Neural progenitor cell (in vitro differentiated cells): ENCODE measurements at regions not wholly inside any gene's neighbourhood (a gene's known extent, or its start where the extent isn't known, plus 50 kb on each side); places are given as distances from the start of the nearest gene placed in this dataset.

Source experiments
- DNase-seq: peaks from one replicate; pipeline ENCODE4 v3.0.0-alpha.2; 2016; ENCODE audit warnings: low spot score
- H2AFZ ChIP-seq: fragments of 200-600 bp; sonication (generic); replicated peaks from 2 replicates; pipeline ENCODE4 v1.6.1; 2016; ENCODE audit warnings: antibody characterized with exemption
- H3F3A ChIP-seq: fragments of 200-600 bp; sonication (generic); 2 replicates; pipeline ENCODE4 v1.6.1; 2016; ENCODE audit warnings: antibody characterized with exemption, low read depth
- H3K27ac ChIP-seq: fragments of 200-600 bp; sonication (generic); 2 replicates; pipeline ENCODE4 v1.5.1; 2016; ENCODE audit warnings: mild to moderate bottlenecking
- H3K27me3 ChIP-seq: fragments of 200-600 bp; sonication (generic); 2 replicates; pipeline ENCODE4 v1.6.1; 2016; ENCODE audit warnings: mild to moderate bottlenecking, moderate library complexity
- H3K36me3 ChIP-seq: fragments of 200-600 bp; sonication (generic); 2 replicates; pipeline ENCODE4 v1.5.1; 2016
- H3K4me1 ChIP-seq: fragments of 200-600 bp; sonication (generic); 2 replicates; pipeline ENCODE4 v1.6.1; 2016; ENCODE audit warnings: mixed run types
- H3K4me2 ChIP-seq: fragments of 200-600 bp; sonication (generic); 2 replicates; pipeline ENCODE4 v1.6.1; 2016
- H3K4me3 ChIP-seq: fragments of 200-600 bp; sonication (generic); 2 replicates; pipeline ENCODE4 v1.5.1; 2016
- H3K79me2 ChIP-seq: fragments of 200-600 bp; sonication (generic); 2 replicates; pipeline ENCODE4 v1.6.1; 2016; ENCODE audit warnings: low read depth
- H3K9ac ChIP-seq: fragments of 200-600 bp; sonication (generic); 2 replicates; pipeline ENCODE4 v1.6.1; 2016
- H3K9me3 ChIP-seq: fragments of 200-600 bp; sonication (generic); 2 replicates; pipeline ENCODE4 v1.5.1; 2016; ENCODE audit warnings: low read depth
- H4K20me1 ChIP-seq: fragments of 200-600 bp; sonication (generic); 2 replicates; pipeline ENCODE4 v1.6.1; 2016; ENCODE audit warnings: low read depth
- H3K27ac Mint-ChIP-seq: 3 replicates; pipeline ENCODE4 v1.8.0; 2021; ENCODE audit warnings: mixed read lengths
- H3K27me3 Mint-ChIP-seq: 2 replicates; pipeline ENCODE4 v1.8.0; 2022; ENCODE audit warnings: low read depth, mild to moderate bottlenecking, inconsistent platforms, moderate library complexity, mixed read lengths; ENCODE audit not compliant: insufficient read depth
- H3K36me3 Mint-ChIP-seq: 3 replicates; pipeline ENCODE4 v1.8.0; 2021; ENCODE audit warnings: mixed read lengths
- H3K4me1 Mint-ChIP-seq: 3 replicates; pipeline ENCODE4 v1.8.0; 2021; ENCODE audit warnings: mixed read lengths
- H3K4me3 Mint-ChIP-seq: 3 replicates; pipeline ENCODE4 v1.8.0; 2021; ENCODE audit warnings: mild to moderate bottlenecking, moderate library complexity, mixed read lengths
- H3K9me3 Mint-ChIP-seq: 3 replicates; pipeline ENCODE4 v1.8.0; 2020; ENCODE audit warnings: mixed read lengths
- EZH2 ChIP-seq: fragments of 200-600 bp; sonication (generic); IDR thresholded peaks from 2 replicates; pipeline ENCODE4 v1.6.1; 2017; ENCODE audit warnings: antibody characterized with exemption, mild to moderate bottlenecking, moderate library complexity
- EZH2phosphoT487 ChIP-seq: fragments of 200-600 bp; sonication (generic); IDR thresholded peaks from 2 replicates; pipeline ENCODE4 v1.6.1; 2017; ENCODE audit warnings: antibody characterized with exemption
- TF ChIP-seq, protein P1 (sequence below): fragments of 200-600 bp; sonication (generic); IDR thresholded peaks from 2 replicates; pipeline ENCODE4 v1.5.1; 2017; ENCODE audit warnings: antibody characterized with exemption, mild to moderate bottlenecking

GRCh38 chr2:198662905-198663304 lies 794.8 kb downstream of the SATB2 start:
- TF ChIP-seq EZH2, result no peak
- TF ChIP-seq, protein P1, sequence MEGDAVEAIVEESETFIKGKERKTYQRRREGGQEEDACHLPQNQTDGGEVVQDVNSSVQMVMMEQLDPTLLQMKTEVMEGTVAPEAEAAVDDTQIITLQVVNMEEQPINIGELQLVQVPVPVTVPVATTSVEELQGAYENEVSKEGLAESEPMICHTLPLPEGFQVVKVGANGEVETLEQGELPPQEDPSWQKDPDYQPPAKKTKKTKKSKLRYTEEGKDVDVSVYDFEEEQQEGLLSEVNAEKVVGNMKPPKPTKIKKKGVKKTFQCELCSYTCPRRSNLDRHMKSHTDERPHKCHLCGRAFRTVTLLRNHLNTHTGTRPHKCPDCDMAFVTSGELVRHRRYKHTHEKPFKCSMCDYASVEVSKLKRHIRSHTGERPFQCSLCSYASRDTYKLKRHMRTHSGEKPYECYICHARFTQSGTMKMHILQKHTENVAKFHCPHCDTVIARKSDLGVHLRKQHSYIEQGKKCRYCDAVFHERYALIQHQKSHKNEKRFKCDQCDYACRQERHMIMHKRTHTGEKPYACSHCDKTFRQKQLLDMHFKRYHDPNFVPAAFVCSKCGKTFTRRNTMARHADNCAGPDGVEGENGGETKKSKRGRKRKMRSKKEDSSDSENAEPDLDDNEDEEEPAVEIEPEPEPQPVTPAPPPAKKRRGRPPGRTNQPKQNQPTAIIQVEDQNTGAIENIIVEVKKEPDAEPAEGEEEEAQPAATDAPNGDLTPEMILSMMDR, result no peak
- Histone ChIP-seq H3K4me3 (no peak overlapping the region), H3K9me3 (no peaks in the 10 kb centered on the region), H3K4me2 (no peak overlapping the region), H3K27ac (no peak overlapping the region), H3K9ac (no peak overlapping the region), H3K36me3 (no peaks in the 10 kb centered on the region), H4K20me1 (no peaks in the 10 kb centered on the region), H3K79me2 (no peaks in the 10 kb centered on the region), H3F3A (no peaks in the 10 kb centered on the region), H3K27me3 (no peaks in the 10 kb centered on the region), H2AFZ (no peak overlapping the region), H3K4me1 (no peaks in the 10 kb centered on the region)
- Mint-ChIP-seq H3K27ac (no peak overlapping the region), H3K27me3 (no peaks in the 10 kb centered on the region), H3K4me3 (no peak overlapping the region), H3K9me3 (no peaks in the 10 kb centered on the region), H3K36me3 (no peaks in the 10 kb centered on the region), H3K4me1 (no peaks in the 10 kb centered on the region)
- DNase-seq, result no peak

DNA sequence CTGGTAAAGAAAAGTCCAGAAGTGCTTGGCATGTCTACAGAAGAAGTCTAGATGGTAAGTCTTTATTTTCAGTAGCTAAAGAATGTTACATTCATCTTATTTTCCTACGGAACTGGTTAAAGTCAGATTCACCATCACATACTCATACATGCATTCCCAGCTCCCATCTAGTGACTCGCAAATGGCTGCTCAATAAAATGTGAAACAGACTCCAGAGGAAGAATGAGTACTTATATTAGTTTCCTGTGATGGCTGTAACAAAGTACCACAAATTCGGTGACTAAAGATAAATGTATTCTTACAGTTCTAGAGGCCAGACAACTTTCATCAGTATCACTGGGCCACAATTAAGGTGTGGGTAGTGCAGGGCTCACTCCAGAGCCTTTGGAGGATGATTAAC lies 797.2 kb downstream of the SATB2 start:
- Mint-ChIP-seq H3K4me1 (no peaks in the 10 kb centered on the region), H3K36me3 (no peaks in the 10 kb centered on the region), H3K27me3 (no peaks in the 10 kb centered on the region), H3K9me3 (no peaks in the 10 kb centered on the region), H3K4me3 (no peak overlapping the region), H3K27ac (no peak overlapping the region)
- Histone ChIP-seq H3K27me3 (no peaks in the 10 kb centered on the region), H3K79me2 (no peaks in the 10 kb centered on the region), H3F3A (no peaks in the 10 kb centered on the region), H3K4me2 (no peak overlapping the region), H3K27ac (no peak overlapping the region), H2AFZ (no peak overlapping the region), H3K9ac (no peak overlapping the region), H3K9me3 (no peaks in the 10 kb centered on the region), H3K36me3 (no peaks in the 10 kb centered on the region), H4K20me1 (no peaks in the 10 kb centered on the region), H3K4me3 (no peak overlapping the region), H3K4me1 (no peaks in the 10 kb centered on the region)
- TF ChIP-seq EZH2phosphoT487 (no peak), EZH2 (no peak)
- TF ChIP-seq, protein P1, result no peak
- DNase-seq, result no peak

GRCh38 chr2:198659096-198659870 lies 798.5 kb downstream of the SATB2 start:
- H3K9me3 Mint-ChIP-seq, result no peaks in the 10 kb centered on the region
- H3K4me3 Mint-ChIP-seq, result no peak overlapping the region
- Histone ChIP-seq H3K27me3 (no peaks in the 10 kb centered on the region), H3K4me3 (no peak overlapping the region), H3K36me3 (no peaks in the 10 kb centered on the region), H3K9ac (no peak overlapping the region), H3K9me3 (no peaks in the 10 kb centered on the region), H3K27ac (no peak overlapping the region), H3F3A (no peaks in the 10 kb centered on the region), H4K20me1 (no peaks in the 10 kb centered on the region), H3K4me1 (no peaks in the 10 kb centered on the region), H2AFZ (no peak overlapping the region), H3K79me2 (no peaks in the 10 kb centered on the region), H3K4me2 (no peak overlapping the region)
- DNase-seq, result no peak
- no peaks in the 10 kb centered on the region for H3K36me3 Mint-ChIP-seq
- H3K27ac Mint-ChIP-seq, result no peak overlapping the region
- H3K27me3 Mint-ChIP-seq, result no peaks in the 10 kb centered on the region
- no peaks in the 10 kb centered on the region for H3K4me1 Mint-ChIP-seq
- no peak for TF ChIP-seq EZH2phosphoT487
- TF ChIP-seq EZH2, result no peak
- TF ChIP-seq, protein P1, result no peak
